Neural progenitor cell (in vitro differentiated cells): ENCODE measurements at regions not wholly inside any gene's neighbourhood (a gene's known extent, or its start where the extent isn't known, plus 50 kb on each side); places are given as distances from the start of the nearest gene placed in this dataset.

Source experiments
- CTCF ChIP-seq: fragments of 200-600 bp; sonication (generic); IDR thresholded peaks from 2 replicates; pipeline ENCODE4 v1.5.1; 2017; ENCODE audit warnings: antibody characterized with exemption, mild to moderate bottlenecking
- EZH2 ChIP-seq: fragments of 200-600 bp; sonication (generic); IDR thresholded peaks from 2 replicates; pipeline ENCODE4 v1.6.1; 2017; ENCODE audit warnings: antibody characterized with exemption, mild to moderate bottlenecking, moderate library complexity

- TF ChIP-seq CTCF, result no peak
- no peak for TF ChIP-seq EZH2
Observed at GRCh38 chr1:79226963-79227362, 220.4 kb upstream of the ADGRL4 start.
